Activated CD4-positive, alpha-beta T cell treated with anti-CD3 and anti-CD28 coated beads, Interleukin-2, amount 50 U/mL, for 16 hours (primary cell): ENCODE measurements at regions not wholly inside any gene's neighbourhood (a gene's known extent, or its start where the extent isn't known, plus 50 kb on each side); places are given as distances from the start of the nearest gene placed in this dataset.
"Not testable (repeated sequence)": the region's sequence is repeated elsewhere in the genome, so short reads cannot be mapped to it uniquely, and the experiment has no call there.

Experiments
- DNase-seq: peaks from one replicate; pipeline ENCODE4 v3.0.0-alpha.2; 2020

DNA sequence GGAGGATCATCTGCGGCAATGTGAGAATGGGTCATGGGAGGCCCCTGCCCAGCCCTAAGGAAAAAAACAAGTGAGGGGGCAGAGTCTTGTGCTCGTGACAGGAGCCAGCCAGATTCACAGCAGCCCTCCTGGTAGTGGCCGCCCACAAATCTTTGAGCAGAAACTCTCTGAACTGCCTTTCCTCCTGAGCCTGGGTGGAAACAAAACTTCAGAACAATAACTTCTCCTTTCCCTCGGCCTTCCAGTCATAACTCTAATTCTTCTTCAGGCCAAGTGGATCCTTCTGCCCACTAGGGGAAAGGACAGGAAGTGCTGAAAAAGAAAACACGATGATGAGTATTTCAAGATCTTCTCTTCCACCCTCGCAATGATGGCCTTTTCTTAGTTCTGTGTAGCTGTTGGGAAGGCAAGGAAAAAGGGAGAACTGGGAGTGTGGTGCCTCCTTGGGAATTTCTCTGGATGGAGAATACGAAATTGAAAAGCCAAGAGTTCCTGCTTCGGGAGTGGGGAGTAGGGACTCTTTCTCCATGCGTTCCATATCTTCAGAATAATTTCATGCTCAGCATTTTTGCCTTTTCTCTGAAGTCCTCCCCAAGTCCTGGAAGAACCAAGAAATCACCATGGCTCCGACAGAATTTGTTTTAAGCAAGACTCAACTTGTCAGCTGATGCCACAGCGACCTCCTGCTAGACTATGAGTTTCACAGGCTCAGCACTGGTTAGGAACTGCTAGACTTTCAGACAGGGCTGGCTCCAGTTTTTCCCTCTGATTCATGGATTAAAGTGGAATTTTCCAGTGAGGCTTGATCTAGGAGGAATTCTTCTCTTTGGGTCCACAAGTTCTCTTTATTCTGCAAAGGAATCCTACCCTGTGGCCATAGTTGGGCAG is 188.9 kb downstream of the CAND1 start:
- DNase-seq = no peak

DNA sequence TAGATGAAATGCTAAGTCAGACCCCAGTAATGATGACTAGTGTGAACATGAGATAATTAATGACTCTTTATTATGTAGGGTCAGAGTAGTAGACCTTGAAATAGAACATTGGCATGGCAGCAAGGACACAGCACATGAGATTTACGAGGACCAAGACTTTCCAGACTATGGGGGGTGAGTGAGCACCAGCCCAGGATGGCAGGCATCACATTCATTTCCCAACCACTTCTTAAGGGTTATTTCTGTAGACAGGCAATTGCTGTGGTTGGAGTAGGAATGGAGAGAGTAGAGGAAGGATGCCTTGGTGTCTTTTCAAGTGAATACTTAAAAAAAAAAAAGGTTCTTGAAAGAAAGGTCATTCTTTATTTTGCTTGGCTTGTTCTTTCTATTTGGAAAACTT is 189.4 kb upstream of the DYRK2 start:
- DNase-seq = no peak

DNA sequence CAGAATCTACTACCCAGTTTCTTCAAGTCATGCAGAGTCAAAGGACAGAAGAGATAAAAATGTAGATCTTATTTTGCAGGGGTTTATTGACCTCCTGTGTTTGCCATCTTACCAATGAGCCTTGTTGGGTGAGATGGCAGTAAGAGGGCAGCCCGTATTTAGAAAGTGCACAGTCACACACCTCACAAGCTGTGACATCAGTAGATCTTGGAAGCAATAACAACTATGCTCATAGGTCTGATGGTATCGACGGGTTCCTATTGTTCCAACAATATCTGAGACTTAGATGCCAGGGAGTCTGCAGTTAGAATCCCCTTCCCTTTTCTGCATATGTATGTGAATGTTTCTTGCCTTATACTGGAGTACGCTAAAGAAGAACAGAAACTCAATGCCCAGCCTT is 189.0 kb upstream of the DYRK2 start:
- DNase-seq = no peak

DNA sequence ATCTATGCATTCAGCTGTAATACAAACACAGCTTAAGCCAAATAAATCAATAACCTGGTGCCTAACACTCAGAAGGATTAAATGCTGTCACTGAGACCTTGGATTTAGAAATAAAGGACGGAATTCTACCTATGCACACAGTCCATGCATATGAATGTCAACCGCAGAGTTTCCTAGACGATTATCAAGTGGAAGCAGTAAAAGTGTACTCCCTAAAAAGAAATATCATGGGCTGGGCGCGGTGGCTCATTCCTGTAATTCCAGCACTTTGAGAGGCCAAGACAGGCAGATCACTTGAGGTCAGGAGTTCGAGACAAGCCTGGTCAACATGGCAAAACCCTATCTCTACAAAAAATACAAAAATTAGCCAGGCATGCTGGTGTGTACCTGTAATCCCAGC is 188.2 kb upstream of the DYRK2 start:
- DNase-seq = no peak

DNA sequence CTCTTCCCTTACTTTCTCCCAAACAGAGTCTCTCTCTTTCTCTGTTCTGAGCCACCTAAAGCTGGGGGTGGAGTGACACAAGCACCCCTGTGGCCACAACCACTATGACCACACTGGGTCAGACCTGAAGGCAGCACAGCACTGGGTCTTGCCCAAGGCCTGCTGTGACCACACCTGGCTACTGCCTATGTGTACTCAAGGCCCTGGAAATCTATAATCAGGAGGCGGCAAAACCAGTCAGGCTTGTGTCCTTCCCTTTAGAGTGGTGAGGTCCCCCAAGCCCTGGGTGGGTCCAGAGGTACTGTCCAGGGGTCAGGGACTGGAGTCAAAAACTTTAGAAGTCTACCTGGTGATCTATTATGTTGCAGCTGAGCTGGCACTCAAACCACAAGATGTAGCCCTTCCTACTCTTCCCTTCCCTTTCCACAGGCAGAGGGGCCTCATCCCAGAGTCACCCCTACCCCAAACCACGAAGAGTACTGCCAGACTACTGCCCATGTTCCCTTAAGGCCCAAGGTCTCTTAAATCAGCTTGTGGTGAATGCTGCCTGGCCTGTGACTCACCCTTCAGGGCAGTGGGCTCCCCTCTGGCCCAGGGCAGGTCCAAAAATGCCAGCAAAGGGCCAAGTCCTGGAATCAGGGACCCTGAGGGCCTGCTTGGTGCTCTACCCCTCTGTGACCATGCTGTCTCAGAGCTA is 179.8 kb upstream of the DYRK2 start:
- DNase-seq = no peak

DNA sequence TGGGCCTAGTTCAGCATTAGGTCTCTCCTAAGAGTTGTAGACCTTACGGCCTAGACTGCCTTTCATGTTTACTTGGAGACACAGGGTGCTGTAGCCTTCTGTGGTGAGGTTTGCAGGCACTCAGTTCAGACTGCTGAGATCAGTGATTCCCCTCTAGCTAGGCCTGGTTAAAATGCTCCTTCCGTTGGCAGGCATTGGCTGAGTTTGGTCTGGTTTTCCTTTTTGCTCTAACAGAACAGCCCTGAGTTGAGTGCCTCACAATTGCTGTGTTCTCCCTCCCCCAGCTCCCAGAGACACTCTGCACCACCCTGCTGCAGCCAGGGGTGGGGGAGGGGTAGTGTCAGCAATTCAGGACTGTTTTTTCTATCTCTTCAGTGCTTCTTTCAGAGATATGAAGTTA is 178.9 kb upstream of the DYRK2 start:
- DNase-seq = no peak

DNA sequence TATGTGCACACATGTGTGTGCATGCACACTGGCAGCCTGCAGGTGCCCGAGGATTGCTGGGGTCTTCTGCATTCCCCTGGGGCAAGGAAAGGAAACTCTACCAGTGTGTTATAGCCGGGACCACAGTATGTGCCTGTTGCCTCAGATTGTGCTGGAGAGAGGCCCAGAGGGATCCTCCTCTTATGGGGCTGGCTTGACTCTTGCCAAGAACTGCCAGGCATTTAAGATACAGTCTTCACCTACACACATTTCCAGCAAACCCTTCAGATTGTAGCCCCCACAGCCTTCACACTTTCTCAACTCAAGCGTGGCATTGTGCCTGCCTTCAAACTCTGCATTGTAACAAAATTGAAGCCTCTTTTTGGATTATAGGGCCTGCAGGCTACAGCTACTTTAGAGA is 176.7 kb upstream of the DYRK2 start:
- DNase-seq = no peak

DNA sequence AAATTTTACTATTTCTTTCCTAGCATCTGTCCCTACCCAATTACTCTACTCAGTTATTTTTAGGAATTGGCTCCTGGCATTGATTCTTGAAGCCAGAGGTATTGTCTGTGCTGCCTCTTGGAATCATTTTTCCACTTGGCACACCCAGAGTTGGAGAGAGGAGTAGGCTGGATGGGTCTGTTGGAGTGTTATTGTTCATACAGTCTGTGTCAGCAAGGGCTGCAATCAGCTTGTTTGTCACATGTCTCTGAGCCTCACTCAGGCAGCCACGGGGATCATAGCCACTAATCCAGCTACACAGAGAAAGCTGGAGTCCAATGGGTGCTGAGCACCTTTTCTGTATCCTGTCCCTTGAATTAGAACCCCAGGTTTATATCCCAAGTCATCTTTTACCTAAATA is 176.0 kb upstream of the DYRK2 start:
- no peak for DNase-seq

DNA sequence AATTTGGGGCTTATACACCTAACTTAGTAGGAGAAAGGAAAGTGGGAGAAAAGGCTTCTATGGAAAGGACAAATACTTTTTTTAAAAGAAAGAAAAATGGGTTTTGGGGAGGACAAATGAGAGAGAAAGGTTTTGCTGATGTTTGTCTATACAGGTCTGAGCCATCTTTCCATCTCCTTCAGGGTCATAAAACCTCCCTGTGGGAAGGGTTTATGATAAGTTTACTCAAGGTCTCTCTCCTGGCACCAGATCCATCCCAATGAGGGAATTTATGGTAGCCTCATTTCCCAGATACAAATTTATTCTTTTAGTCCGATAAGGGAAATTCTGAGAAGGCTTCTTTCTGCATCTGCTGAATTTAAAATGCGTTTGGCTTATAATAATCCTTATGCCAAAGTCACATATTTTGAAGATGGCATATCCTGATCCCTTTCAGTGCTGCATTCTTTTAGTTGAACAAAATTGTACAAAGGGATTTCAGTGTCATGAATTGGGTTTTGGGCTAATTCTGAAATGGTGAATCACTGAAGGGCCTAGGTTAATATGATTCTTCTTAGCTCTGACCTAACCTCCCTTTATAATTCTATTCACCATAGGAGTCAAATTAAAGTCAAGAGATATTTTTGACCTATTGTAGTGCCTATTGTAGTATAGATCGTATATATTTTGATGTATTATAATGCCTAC is 173.5 kb upstream of the DYRK2 start:
- DNase-seq = no peak

DNA sequence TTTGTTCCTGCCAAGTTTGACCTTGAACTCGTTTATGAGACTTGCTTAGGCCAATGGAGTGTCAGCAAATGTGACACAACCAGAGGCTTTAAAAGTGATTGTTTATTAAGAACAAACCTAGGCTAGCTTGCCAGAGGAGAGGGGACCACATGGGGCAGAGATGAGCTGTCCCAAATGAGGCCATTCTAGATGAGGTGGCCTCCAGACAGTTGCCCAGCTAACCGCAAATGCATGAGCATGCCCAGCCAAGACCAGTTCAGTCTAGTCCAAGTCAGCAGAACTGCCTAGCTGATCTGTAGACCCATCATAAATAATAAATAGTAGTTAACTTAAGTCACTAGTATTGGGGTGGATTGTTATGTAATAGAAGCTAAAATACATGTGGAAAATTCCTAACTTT is 172.8 kb upstream of the DYRK2 start:
- DNase-seq = no peak

DNA sequence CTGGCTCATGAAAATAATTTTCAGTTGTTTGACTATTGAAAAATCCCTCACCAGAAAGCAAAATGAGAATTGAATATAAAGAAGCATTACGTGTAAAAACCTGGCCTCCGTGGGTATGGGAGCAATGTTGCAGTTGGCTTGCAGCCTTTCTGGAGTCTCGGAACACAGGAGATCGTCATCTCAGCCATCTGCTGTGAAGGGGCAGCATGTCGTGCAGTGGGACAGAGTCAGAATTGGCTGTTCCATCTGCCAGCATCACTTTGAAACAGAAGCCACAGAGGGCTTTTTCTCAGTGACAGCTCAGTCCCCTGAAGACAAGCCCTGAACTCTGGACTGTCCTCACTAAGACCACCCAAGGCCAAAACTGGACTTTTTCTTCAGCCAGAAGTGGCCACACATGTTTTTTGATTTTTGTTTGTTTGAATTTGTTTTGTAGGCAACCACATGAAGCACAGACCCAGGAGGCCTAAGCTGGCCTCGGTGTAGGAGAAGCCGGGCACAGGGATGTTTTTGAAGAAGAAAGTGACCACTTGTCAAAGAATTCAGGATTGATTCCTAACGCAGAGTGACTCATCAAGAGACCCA is 170.8 kb upstream of the DYRK2 start:
- no peak for DNase-seq

DNA sequence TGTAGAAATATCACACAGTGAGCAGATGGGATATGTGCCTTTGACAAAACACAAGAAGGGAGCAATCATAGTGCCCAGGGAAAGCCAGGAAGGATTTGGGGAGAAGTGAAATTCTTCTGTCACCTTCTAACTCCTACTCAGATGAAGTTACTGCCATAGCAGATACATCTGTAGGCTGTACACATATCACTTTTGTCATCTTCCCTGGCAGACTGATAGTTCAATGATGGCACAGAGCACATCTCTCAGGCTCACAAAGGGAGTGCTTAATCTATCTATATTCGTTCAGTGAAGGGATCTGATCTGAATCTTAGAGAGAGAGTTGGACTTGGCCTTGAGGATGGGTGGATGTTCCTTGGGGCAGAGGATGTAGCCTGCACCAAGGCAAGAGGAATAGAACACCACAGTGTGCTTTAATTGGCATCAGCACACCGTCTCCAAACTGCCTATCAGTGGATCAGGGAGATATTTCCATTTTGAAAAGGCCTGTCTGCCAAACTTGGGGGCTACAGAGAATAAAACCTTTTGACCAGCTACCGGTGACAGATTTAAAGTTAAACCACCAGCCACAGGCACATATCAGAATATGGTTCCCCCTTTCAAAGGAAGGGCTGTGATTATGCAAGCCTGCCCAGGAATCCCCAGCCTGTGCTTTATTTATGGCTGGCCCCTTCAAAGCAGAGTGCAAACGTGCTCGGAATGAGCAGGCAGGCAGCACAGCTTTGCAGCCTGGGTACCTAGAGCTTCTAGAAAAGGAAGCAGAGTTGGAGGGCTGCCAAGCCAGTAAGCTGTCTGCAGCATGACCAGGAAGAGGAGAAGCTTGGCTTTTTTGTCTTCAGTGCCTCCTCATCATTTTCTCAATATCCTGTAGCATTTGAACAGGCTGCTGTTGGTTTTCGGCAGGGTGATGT is 165.5 kb upstream of the DYRK2 start:
- DNase-seq = peak; percentile 45

DNA sequence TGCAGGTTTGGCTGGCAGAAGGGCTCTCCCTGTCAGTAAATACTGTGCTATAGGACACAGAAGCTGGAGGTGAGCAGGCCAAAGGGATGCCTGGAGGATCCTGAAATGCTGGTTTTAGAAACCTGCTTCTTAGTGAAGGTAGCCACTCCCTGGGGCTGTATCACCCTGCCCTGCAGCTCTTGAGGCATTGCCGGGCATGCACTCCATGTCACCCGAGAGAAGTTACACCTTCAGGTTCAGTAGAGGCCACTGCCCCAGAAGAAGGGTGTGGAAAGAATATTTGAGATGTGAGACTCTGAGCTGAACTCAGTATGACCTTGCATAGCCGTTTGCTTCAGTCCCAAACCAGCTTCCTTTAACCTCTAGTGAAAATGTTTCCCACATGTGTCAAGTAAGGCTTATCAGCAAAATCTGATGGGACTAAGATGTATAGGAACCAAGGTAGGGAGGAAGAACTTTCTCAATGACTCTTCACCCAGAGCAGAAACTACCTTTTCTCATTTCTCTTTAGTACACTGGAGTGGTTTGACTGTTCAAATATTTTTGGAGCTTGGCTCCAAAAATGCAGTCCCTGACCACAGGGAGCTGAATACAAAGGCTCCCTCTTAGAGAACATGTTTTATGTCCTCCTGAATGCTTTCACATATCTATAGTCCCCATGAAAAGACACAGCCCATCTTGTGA is 164.5 kb upstream of the DYRK2 start:
- DNase-seq = no peak

DNA sequence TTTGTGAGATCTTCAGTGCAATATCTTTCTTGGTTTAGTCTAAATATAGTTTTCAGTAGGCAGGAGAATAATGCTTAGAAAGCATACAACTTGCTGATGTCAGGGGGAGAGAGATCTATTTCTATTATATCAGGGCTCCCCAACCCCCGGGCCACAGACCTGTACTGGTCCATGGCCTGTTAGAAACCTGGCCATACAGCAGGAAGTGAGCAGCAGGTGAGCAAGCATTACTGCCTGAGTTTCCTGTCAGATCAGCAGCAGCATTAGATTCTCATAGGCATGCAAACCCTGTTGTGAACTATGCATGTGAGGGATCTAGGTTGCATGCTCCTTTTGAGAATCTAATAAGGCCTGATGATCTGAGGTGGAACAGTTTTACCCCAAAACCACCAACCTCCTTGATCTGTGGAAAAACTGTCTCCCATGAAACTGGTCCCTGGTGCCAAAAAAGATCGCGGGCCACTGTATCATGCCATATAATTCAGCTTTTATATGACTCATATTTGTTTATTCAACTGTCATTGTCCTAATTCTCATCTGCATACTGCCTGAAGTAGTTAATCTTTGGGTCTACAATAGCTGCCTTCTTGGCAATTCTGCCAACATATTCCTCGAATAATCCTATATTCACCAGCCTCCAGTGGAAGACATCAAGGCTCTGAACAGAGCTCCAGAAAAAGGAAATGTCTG is 163.6 kb upstream of the DYRK2 start:
- DNase-seq = no peak

DNA sequence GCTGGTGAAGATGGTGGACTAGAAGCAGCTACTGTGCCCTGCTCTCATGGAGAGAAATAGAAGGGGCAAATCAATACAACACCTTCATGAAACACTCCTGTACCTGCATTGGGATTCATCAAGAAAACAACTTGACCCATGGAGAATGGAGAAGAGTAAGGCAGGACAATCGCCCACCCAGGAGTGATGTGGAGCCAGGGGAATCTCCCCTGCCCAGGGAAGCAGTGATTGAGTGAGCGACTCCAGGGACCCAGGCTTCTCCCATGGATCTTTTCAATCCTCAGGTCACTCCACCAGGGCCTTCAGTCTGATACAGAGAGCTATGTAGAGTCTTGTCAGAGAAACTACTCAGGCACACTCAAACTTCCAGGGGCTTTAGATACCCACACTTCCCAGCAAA is 161.9 kb upstream of the DYRK2 start:
- DNase-seq = no peak

DNA sequence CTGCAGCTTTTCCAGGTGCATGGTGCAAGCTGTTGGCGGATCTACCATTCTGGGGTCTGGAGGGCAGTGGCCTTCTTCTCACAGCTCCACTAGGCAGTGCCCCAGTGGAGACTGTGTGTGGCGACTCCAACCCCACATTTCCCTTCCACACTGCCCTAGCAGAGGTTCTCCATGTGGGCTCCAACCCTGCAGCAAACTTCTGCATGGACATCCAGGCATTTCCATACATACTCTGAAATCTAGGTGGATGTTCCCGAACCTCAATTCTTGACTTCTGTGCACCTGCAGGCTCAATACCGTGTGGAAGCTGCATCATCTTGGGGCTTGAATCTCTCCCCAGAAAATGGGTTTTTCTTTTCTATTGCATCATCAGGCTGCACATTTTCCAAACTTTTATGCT is 160.2 kb upstream of the DYRK2 start:
- DNase-seq = not testable (repeated sequence)

DNA sequence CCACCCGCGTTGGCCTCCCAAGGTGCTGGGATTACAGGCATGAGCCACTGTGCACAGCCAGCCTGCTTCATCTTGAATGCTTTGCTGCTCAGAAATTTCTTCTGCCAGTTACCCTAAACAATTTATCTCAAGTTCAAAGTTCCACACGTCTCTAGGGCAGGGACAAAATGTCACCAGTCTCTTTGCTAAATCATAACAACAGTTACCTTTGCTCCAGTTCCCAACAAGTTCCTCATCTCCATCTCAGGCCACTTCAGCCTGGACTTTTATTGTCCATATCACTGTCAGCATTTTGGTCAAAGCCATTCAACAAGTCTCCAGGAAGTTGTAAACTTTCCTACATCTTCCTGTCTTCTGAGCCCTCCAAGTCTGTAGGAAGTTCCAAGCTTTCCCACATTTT is 159.5 kb upstream of the DYRK2 start:
- DNase-seq = no peak

DNA sequence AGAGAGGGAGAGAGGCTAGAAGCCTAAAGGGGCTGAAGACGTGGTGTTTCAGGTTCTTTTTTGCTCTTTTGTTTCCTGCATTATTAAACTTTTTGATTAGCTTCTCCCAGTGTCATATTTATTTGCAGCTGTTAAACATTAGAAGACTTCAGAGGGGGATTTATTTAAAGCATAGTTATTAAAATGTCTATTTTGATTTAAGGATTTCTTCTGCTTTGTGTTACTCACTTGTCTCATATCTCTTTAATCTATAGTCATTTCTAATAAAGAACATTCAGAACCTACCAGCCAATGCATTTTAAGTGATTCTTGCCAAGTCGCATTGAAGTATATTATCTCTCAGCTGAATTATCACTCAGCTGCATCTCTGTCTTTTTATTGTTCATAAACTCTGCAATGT is 152.0 kb upstream of the DYRK2 start:
- no peak for DNase-seq

DNA sequence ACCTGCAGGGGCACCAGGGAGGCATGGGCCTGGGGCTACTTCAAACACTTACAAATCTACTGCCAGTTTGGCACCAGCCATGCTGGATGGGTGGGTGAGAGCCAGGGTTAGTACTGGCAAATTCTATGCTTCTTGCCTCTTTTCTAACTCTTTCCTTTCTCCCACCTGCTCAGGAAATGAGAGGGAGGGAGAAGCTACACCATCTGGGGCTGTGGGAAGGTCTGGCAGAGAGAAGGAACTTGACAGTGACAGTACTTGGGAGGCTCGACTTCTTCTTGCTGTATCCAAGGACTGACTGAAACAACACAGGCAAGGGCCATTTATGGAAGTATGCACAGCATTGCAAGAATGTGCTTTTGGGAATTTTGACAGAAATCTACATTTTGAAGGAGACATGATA is 149.6 kb upstream of the DYRK2 start:
- DNase-seq = no peak

DNA sequence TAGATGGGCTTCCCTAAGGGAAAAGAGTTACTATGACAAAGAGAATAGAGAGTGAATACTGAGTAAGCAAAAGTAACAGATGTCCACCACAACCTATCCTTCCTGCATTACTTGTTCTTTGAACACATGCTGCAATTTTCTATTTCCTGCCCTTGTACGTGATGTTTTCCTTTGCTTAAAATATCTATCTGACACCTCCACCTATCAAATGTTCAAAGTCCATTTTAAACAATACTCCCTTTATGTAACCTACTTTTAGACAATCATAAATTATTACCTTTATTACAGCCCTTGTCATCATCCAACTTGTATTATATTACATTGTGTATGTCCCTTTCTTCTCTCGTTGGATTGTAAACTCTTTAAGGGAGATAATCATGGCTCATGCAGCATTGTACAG is 147.2 kb upstream of the DYRK2 start:
- DNase-seq = no peak

DNA sequence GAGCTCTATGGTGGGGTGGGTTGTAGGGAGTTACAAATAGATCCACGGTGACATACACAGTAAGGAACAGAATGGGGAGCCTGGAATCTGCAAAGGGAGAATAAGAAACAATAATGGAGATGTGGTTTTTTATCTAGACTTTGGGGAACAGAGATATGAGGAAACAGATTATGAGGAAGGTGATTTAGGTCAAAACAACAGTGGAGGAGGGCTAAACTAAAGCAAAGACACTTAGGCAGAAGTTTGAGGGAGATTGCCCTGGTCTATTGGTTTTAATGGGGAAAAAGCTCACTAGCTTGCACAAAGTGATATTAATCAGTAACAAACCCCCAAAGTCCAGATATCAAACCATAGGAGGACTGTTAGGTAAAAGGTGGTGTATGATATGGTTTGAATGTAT is 144.5 kb upstream of the DYRK2 start:
- DNase-seq = no peak
